LNCAP (cell line): ENCODE measurements at regions not wholly inside any gene's neighbourhood (a gene's known extent, or its start where the extent isn't known, plus 50 kb on each side); places are given as distances from the start of the nearest gene placed in this dataset.

Experiments used
- TF ChIP-seq, protein P1 (sequence below): fragments of 450-650 bp; IDR thresholded peaks from 2 replicates; pipeline ENCODE4 v1.5.1; 2017; ENCODE audit warnings: mild to moderate bottlenecking

- TF ChIP-seq, protein P1, sequence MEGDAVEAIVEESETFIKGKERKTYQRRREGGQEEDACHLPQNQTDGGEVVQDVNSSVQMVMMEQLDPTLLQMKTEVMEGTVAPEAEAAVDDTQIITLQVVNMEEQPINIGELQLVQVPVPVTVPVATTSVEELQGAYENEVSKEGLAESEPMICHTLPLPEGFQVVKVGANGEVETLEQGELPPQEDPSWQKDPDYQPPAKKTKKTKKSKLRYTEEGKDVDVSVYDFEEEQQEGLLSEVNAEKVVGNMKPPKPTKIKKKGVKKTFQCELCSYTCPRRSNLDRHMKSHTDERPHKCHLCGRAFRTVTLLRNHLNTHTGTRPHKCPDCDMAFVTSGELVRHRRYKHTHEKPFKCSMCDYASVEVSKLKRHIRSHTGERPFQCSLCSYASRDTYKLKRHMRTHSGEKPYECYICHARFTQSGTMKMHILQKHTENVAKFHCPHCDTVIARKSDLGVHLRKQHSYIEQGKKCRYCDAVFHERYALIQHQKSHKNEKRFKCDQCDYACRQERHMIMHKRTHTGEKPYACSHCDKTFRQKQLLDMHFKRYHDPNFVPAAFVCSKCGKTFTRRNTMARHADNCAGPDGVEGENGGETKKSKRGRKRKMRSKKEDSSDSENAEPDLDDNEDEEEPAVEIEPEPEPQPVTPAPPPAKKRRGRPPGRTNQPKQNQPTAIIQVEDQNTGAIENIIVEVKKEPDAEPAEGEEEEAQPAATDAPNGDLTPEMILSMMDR, result no peak
These were observed 1283.7 kb upstream of the ADGRL2 start for GRCh38 chr1:80517062-80517461.

DNA sequence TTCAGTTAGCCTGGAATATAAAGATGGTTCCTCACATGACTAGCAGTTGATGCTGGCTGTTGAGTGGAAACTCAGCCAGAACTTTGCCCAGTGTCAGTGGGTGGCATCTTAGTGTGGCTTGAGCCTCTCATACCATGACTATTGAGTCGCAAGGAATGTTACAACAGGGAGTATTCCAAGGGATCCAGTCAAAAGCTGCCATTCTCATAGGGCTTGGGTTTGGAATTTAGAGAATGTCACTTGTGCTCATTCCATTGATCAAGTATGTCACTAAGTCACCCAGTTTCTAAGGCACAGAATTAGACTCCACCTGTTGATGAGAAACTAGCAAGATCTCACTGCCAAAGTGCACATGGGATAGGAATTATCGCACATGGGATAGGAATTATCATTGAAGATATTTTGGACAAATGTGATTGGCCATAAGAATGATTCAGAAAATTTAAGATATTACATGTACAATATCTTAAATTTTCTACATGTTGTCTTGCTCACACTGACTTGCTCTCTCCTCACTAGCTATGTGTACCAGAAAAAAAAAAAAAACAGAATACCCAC lies 1290.7 kb upstream of the ADGRL2 start:
- TF ChIP-seq, protein P1, result no peak

GRCh38 chr1:80506216-80506615 lies 1294.5 kb upstream of the ADGRL2 start:
- TF ChIP-seq, protein P1, result no peak

- TF ChIP-seq, protein P1, result no peak
These were observed 1302.1 kb upstream of the ADGRL2 start for GRCh38 chr1:80498673-80499072.

DNA sequence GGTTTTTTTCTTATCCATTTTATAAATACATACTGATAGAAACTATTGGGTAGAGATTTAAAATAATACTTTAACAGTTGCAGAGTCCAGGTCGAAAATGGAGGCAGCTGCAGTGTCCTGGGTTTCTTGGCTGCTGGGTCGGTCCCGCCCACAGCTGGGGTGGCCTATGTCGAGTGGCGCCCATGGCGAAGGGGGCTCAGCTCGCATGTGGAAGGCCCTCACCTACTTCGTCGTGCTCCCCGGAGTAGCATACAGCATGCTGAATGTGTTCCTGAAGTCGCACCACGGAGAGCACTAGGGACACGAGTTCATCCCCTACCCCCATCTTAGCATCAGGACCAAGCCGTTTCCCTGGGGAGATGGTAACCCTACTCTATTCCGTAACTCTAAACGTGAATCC lies 1304.9 kb upstream of the ADGRL2 start:
- TF ChIP-seq, protein P1, result no peak

DNA sequence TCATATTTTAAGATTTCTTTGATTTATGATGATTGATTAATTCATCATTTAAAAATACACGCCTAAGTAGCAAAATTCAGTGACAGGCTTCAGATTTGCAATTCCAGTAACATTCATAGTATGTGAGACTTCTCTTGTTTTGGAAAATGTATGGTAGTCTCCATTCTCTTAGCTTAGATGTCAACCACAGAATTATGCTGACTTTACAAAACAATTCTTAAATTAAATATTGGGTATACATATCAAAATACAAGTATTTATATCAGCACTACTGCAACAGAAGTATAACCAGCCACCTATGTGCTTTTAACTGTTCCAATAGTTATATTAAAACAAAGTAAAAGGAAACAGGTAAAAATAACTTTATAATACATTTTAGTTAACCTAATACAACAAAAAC lies 1328.6 kb upstream of the ADGRL2 start:
- TF ChIP-seq, protein P1, result no peak

GRCh38 chr1:80468356-80468755 lies 1332.4 kb upstream of the ADGRL2 start:
- TF ChIP-seq, protein P1, result no peak

DNA sequence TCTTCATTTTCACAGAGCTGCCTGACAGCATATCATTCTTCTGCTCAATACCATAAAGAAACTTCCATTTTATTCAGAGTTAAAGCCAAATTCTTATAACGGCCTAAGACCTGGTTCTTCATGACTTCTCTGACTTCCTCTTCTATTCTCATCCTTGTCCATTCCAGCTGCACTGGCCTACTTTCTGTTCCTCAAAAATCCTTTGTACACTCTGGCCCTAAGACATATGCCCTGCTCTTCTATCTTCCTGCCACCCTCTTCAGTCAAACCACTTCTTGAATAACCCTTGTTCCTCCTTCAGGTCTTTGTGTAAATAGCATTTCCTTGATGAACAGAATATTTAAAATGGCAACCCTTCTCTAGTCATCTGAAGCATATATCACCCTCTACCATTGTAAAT lies 1338.7 kb upstream of the ADGRL2 start:
- TF ChIP-seq, protein P1, result no peak
